HG03378 (cell line): ENCODE measurements at regions not wholly inside any gene's neighbourhood (a gene's known extent, or its start where the extent isn't known, plus 50 kb on each side); places are given as distances from the start of the nearest gene placed in this dataset.
"Not testable (repeated sequence)": the region's sequence is repeated elsewhere in the genome, so short reads cannot be mapped to it uniquely, and the experiment has no call there.

Source experiments
- ATAC-seq: cut with Tn5 transposase; IDR thresholded peaks from one replicate; pipeline ENCODE4 v1.9.1; 2021; ENCODE audit warnings: mild to moderate bottlenecking, moderate library complexity; ENCODE audit not compliant: unreplicated experiment

DNA sequence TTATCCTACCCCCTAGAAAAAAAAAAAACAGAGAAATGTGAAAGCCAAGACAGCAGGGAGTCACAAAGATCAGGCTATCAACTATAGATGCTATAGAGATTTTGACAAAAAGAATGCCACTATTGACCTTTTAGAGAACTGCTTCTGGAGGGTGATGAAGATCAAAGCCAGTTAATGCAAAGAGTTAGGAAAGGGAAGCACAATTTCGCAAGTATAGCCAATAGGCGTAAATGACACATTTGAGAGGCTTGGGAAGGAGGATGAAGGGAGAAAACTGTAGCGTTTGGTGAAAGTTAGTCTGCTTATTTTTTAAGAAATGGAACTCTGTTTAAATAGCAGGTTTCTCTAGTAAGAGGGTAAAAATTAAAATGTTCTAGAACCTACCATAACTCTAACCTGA is 190.7 kb downstream of the DUSP6 start:
- ATAC-seq, result no peak

DNA sequence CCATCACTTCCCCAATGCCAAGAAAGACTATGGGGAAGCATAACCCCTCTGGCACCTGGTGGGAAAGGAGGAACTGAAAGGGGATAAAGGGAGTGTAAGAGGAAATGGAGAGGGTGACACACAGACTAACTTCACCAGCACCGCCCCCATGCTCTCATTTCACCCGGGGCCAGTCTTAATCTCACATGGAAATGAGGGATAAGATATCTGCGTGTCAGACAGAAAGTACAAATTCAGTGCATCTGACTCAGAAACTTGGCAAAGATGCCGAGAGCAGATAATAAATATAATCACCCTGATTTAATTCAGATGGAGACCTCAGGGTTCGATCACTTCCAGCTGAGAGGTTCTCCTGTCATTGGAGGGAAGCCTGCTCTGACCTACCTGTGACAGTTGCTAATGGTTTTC is 191.6 kb downstream of the DUSP6 start:
- ATAC-seq, result no peak

DNA sequence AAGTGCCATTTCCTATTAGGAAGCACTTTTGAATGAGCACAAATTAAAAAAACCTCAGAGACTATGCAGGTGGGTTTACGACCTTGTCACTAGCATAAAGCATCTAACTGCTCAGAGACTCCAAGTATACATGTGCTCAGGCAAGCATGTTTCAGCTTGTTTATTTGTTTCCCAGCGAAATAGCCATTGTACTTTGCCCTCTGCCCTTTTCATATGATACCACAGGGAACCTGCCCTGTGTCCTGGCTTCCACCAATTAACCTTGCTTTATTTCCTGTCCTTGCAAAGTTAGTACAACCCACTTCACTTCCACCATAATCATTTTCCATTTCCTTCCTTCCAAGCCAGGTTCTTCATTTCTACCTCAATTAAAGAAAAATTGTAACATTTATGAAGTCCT is 194.9 kb downstream of the DUSP6 start:
- no peak for ATAC-seq

DNA sequence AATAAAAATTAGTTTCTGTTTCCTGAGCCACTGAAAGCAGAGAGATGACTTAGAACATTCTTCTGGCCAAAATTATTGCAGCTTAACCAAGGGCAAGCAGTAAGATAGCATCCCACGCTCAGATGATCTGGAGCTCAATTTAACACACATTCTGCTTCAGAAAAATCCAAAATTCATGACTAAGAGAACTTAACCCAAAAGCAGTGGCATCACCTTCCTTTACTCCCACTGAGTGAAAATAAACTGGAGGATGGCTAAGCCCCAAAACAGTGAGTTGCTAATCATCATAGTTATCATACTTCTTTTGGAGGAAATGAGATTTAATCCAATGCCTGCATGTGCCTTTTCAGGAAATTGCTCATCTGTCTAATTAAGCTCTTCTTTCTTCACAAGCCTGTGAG is 195.4 kb downstream of the DUSP6 start:
- no peak for ATAC-seq

DNA sequence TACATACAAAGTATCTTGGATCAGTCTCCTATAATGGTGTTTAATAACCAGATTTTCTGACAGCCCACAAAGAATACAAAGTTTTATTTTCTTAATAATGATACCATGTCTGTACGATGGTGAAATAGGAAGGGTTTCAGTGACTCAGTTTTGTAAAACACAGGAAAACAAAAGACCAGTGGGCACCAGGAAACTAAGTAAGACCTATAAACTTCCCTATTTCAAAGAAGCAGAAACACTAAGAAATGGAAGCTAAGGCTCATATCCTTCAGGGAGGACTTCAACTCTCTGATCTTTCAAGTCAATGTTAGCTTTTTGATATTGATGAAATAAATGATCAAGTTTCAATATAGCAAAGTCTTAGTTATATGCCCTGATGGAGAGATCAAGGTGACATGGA is 196.0 kb downstream of the DUSP6 start:
- no peak for ATAC-seq

DNA sequence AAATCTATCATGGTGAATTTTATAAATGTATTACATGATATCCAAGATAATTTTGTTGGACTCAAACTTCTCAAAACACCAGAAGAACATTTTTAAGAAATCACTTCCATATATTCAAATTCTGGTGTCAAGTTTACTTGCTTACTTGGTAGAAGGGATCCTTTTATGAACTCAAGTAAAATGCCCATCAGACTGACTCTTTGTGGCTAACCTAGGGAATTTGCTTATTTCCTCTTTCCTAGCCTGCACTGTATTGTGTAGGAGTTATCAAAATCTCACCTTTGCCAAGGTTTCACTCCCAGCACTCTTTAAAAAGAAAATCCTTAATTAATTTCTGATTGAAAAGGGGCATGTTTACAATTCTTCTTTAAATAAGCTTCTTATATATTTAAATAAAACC is 196.5 kb downstream of the DUSP6 start:
- no peak for ATAC-seq

DNA sequence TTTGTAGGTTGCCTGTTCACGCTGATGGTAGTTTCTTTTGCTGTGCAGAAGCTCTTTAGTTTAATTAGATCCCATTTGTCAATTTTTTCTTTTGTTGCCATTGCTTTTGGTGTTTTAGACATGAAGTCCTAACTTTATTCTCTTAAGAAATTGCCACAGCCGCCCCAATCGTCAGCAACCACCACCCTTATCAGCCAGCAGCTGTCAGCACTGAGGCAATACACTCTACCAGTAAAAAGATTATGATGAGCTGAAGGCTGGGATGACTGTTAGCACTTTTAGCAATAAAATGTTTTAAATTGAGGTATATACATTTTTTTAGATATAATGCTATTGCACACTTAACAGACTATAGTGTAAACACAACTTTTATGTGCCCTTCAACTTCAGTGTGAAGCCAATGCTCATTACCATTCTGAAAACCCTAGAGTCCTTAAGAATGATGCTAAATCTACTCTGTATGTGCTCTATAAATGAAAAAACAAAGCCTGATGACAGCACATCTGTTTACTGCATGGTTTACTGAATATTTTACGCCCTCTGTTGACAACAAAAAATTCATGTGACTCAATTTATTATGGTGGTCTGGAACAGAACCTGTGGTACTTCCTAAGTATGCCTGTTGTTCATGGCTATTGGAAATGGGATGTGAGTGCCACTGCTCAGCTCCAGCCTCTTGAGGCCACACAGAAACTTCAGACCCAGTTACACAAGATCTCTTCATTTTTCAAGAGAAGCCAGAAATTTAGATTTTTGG is 197.4 kb downstream of the DUSP6 start:
- no peak for ATAC-seq

DNA sequence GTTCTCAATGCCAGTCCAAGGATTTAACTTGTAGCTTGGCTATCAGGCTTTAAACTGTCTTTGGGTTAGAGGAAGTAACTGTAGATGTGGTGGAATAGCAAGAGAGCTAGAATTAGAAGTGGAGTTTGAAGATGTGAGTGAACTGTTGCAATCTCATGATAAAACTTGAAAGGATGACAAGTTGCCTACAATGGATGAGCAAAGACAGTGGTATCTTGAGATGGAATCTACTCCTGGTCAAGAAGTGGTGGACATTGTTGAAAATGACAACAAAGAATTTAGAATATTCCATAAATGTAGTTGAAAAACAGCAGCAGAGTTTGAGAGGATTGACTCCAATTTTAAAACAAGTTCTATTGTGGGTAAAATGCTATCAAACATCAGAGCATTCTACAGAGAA is 199.0 kb downstream of the DUSP6 start:
- ATAC-seq, result no peak

DNA sequence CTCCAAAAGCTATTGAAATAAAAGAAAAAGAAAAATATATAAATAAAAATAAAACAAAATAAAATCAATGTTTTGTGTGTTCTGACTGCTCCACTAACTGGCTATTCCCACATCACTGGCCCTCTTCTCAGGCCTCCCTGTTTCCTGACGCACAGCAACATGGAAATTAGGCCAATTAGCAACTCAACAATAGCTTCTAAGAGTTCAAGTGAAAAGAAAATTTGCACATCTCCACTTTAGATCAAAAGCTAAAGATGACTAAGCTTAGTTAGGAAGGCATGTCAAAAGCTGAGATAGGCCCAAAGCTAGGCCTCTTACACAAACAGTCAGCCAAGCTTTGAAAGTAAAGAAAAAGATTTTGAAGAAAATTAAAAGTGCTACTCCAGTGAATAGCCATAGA is 200.8 kb downstream of the DUSP6 start:
- no peak for ATAC-seq

DNA sequence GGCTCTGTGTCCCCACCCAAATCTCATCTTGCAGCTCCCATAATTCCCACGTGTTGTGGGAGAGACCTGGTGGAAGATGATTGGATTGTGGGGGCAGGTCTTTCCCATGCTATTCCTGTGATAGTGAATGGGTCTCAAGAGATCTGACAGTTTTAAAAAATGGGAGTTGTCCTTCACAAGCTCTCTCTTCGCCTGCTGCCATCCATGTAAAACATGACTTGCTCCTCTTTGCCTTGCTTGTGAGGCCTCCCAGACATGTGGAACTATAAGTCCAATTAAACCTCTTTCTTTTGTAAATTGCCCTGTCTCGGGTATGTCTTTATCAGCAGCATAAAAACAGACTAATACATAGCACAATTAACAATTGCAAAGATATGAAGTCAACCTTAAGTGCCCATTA is 201.5 kb downstream of the DUSP6 start:
- not testable (repeated sequence) for ATAC-seq

DNA sequence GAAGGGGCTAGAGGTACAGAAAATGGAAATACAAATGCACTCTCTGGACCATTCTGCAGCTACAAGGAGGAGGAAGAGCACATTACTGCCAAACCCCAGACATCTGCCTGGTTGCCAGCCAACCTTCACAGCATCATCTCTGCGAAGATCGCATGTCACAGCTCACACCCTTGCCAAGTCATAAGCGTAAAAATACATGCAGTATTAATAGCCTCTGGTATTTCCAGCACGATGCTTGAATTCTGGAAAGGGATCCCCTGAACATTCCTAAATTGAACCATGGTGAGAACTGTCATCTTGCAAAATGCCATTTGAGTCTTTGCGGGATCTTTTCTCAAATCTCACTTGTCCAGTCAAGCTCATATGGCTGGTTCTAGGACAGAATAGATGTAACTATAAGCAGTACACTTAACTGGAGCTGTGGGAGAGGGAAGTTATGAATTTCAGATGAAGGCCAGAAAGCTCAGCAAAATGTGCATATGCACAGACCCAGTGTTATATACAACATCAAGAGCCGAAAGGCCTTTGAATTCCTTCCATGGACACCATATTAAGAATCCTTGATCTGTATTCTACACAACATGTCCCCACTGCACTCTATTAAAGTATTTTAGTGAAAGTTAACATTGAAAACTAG is 211.6 kb downstream of the DUSP6 start:
- no peak for ATAC-seq

DNA sequence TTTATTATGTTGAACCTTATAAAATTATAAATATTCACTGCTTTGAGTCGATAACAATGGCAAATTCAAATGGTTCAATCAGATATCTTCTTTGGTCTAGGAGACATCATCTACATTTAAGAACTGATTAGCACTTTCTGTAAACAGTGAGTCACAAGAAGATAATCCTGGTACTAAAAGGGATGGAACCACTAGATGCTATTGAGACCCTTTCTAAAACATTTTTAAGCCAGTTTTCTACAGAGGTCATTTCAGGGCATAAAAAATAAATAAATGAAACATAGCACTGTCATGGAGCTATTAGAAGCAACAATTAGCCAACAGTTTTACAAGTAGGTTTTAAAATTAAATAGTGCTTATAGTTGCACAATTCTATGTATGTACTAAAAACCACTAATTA is 212.2 kb downstream of the DUSP6 start:
- no peak for ATAC-seq

DNA sequence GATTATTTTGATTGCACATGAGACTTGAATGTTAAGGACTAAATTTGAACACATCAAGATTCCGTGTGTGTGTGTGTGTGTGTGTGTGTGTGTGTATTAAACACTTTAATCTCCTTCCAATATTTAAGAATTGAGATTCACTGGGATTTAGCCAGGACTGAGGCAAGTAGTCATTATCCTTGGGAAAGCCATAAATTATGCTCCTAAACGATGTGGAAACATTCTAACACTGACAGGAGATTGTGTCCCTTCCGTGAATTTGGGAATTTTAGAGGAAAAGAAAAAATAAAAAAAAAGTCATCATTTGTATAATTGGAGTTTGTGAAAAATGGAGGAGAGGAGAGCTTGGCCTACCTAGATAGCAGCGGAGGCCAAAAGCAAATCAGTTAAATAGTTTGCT is 212.9 kb downstream of the DUSP6 start:
- no peak for ATAC-seq

DNA sequence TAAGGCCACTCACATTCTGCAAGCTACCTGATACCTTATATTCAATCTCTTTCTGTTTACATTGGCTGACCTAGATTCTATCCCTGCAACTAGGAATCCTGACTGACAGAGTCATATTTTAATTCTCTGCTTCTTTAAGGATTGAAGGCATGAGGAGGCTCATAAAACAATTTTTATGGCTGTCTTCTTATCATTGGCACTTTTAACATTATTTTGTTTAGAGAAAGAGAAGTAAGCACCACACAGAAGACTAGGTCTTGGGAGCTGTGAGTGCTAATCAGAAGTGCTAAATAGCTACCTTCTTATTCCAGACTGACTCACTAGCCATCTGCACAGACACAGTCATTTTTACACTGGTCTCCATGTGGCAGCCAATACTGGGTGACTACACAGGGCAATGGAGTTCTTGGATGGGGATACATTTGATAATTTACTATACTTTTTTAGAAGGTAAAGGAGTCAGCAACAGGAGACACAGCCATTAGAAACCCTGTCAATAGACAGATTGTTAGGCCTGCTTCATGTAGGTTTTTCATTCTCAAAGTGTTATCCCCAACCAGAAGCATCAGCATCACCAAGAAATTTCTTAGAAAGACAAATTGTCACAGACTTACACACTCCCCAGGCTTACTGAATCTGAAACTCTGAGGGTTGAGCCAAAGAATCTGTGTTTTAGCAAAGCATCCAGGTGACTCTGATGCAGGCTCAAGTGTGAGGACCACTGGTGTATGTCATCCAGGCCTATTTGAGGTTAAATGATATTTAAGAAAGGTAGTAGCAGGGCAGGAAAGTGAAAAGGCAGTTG is 214.1 kb downstream of the DUSP6 start:
- ATAC-seq, result no peak

DNA sequence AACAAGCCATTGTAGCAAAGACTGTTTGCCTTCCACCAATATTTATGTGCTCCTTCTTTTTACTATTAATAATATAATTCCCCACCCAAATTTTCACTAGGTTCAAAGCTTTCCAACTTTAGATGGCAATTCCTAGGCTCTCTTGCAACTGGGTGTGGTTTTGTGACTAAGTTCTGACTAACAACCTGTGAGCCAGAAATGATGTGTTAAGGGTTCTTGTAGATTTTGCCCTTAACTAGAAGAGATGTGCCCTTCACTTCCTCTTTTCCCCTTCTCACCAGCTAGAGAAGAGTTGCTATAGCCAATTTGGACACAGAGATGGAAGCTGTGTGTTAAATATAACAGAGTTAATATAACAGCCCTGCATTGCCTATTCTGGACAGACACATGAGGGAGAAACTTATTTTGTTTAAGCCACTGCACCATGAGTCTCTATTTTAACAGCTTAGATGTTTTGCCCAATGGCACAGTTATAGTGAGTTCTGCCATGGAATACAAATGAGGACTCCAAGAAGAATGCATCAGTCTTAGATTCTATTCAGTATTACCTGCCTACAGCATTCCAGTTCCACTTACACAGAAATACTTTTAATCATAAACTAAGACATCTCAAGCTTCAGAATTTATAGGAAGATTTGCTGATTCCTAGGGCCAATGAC is 216.2 kb downstream of the DUSP6 start:
- no peak for ATAC-seq

DNA sequence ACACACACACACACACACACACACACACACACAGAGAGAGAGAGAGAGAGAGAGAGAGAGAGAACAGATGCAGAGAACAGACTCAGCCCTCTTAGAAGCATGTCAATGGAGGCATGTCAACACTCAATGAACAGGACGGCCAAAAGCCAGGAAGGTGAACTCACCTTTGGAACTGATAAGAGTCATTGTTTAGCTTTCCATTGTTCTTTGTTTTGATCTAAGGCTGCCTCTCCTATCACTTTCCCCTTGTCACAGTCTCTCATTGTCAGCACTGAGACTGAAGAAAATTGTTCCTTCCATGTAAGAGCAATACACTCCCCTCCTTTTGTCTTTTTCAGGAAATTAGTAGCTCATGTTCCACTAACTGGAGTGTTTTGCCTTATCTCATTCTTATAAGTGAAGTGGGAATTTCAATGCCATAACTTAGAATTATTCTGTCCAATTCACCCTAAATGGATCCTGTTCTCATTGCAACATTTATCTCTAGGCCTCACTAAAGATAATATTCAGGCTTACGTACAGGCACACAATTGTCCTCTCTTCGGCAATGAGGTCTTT is 218.0 kb downstream of the DUSP6 start:
- no peak for ATAC-seq

DNA sequence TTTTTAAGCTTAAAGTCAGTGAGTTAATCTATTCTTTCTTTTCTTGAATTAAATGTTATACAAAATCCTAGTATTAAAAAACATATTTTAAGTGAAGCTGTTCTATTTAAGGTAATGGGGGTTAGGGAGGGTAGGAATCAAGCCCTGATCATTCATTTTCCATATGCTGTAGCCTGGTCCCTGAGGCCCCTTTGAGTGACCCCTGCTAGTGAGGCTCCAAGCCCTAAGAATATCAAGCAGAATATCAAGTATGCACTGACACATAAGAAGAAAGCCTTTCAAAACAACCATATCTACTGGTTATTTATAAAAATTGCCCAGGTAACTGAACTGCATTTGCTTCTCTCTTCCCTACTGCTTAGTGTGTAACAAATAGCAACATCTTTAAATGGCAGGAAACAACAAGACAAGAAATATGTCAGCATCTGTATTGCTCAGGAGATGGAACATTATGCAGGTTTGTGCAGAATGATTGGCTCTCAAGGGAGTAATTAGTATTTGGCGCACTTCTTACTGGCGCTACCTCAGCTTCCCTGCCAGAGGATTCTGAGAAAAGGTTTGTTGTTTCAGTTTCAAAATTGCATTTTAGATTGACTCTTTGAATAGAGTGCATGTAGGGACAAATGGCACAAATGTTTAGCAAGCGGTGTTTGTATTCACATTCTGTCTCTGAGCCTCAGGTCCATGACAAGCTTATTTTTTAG is 223.0 kb downstream of the DUSP6 start:
- no peak for ATAC-seq

DNA sequence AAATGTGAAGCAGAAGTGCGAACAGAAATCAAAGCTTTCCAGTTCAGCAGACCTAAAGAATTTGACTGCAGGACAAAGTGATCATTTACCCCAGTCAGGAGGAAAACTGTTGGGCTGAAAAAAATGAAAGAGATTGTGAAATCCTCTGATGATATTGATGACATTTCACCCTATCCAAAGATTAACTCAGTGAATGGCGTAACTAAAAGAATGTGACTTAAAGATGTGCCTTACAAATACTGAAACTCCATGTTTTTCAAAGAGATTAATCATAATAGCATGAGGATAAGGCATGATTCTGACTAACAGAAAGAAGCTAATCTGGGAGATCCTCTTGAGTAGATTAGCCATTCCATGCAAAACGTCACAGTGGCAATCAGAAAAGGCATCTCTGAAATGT is 225.6 kb downstream of the DUSP6 start:
- ATAC-seq, result no peak

DNA sequence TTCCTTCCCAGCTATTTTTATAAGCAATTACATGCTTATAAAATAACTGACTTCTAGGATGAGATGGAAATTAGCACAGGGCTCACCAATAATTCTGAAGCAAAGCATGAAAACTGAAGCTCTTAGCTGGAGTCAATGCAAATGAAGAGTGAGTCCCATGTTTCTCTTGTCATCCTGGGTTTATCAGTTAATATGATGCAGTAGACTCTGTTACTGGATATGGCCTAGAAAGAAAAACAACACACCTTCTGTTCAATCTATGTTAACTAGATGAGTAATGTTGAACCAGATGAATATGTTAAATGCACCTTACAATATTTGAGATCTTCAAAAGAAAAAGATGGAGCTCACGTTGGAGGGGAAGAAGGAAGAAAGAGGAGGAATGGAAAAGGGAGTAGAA is 229.4 kb downstream of the DUSP6 start:
- ATAC-seq, result no peak

DNA sequence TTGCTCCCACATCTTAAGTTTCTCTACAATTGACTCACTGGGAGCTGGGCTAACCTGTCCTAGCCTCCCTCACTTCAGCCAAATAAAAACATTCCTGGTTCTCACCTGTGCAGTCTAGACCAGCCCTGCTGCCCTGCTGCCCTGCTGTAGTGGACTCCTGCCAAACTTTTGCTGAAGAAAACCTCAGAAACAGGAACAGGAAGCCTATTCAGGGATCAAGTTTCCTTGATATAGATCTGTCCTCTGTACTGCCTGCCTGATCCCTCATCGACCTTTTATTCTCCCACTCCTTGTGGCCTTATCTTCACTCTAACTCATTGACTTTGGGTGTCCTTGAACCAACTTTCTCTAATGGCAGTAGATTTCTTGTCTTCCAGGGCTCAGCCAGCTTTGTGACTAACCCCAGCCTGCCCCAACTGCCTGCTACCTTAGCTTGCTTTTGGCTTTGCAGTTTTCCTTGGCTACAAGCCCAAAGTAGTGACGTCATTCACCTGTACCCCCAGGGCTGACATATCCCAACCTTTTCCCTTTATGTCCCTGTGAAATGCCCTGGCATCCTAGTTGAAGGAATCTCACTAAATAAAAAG is 234.8 kb downstream of the DUSP6 start:
- no peak for ATAC-seq
